IPS-18c (cell line): ENCODE measurements at regions not wholly inside any gene's neighbourhood (a gene's known extent, or its start where the extent isn't known, plus 50 kb on each side); places are given as distances from the start of the nearest gene placed in this dataset.

ENCODE experiments used
- H3K4me3 ChIP-seq: 2 replicates; pipeline ENCODE4 v1.7.0; 2013; ENCODE audit warnings: low read depth, mild to moderate bottlenecking, low read length, moderate library complexity; ENCODE audit not compliant: insufficient read depth
- H3K9me3 ChIP-seq: one replicate; pipeline ENCODE4 v1.6.1; 2013; ENCODE audit warnings: mild to moderate bottlenecking, low read length, moderate library complexity; ENCODE audit not compliant: control insufficient read depth, insufficient read depth

DNA sequence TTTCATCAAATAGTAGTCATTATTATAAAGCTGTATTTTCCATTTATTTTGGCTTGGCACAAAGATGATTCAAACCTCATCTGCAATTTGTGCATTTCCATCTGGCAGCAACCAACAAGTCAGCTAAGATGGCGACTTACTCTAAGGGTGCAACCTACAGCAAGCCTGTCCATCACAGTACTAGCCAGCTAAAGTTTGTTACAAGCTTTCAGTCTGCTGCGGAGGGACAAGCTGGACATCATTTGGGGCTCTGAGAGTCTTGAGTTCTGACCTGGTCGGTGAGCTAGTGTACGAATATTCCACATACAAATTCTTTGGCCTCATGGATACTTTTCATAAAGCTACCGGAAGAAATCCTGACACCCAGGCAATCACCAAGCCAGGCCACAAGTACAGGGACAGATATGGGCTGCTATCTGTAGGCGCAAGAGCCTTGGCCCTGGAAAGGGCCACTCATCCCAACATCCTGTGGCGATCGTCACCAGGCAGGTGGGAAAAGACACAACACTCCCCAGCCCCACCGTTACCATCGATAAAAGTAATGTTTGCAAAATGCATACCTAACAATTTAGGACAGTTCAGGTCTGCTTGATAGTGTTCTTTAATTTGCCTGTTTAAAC, 307.6 kb downstream of the SKIDA1 start:
- H3K4me3 ChIP-seq, result no peak overlapping the region
- H3K9me3 ChIP-seq, result no peaks in the 10 kb centered on the region

DNA sequence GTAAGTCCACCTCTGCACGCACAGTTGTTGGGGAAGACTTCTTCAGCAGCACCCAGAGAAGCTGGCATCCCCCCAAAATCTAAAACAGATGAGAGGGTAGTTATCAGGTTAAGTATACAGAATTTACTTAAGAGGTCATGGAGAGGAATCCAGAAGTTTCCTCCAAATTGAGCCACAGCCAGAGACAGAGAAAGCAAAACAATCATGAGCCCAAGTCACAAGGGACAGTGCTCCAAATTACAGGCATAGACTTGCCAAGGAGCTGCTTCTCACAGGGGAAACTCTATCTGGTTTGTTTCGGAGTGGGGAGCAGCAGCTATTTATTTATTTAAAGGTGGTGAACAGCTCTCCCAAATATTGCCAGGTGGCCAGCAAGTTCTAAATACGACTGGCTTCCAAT, 308.4 kb downstream of the SKIDA1 start:
- Histone ChIP-seq H3K4me3 (no peak overlapping the region), H3K9me3 (no peaks in the 10 kb centered on the region)

DNA sequence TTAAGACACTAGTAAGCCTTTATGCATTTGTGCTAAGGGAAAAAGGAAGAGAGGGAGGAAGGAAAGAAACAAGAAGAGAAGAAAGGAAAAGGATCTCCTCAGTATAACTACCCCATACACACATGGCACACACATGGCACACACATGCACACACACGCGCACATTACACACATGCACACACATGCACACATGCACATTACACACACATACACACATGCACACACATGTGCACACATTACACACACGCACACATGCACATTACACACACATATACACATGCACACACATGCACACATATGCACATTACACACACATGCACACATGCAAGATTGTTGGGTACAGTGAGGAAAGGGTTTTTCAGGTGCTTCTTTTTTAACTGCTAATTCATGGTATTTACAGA, 311.2 kb downstream of the SKIDA1 start:
- Histone ChIP-seq H3K4me3 (no peak overlapping the region), H3K9me3 (no peaks in the 10 kb centered on the region)

DNA sequence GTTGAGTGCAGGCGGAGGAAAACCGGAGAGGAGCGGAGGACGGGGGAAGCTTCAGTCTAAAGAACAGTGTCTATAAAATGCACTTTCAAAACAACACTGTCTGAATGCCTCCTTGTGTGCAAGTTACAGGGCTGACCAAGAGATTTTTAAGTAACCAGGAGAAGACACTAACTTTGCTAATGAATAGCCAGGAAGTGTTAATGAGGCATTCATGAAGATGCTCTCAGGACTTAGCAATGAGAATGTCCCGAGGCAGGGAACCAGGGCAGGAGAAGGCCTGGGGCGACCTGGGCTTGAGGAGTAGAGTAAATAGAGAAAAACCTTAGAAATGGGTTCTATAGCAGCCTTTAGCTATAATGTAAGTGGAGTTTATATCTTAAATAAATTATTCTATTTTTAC, 312.1 kb downstream of the SKIDA1 start:
- Histone ChIP-seq H3K9me3 (no peaks in the 10 kb centered on the region), H3K4me3 (no peak overlapping the region)

DNA sequence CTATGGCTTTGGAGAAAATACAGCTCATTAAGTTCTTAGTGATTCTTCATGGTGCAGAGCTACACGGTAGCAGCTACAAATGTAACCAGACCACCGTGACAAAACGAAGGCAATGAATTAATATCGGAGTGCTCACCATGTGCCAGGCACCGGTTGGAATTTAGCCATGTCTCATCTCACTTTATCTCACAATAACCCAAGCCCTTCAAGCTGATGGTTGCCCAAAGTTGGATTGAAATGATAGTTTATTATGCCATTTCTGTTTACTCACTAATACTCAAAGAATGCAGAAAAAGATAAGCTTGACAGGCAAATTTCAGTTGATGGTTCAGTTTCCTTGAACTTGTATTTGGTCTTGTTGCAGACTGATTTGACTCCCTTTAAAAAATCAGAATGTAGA, 312.6 kb downstream of the SKIDA1 start:
- no peaks in the 10 kb centered on the region for H3K9me3 ChIP-seq

DNA sequence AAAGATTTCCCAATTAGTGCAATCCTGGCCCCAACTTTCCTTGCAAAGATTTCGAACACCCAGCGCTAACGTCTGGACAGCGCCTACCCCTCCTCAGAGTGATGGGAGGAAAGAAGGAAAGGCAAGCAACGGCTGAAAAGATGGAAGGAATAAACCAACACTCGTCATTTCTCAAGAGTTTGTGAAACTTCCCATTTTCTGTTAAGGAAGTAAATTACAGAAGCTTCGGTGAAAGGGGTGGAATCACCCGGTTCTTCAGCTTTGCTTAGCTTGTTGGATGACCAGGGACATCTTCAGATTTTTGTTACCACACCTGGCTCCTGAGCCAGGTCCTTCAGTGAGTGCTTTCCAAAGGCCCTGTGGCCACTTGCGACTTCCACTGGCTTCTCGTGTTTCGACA, 313.1 kb downstream of the SKIDA1 start:
- Histone ChIP-seq H3K9me3 (no peaks in the 10 kb centered on the region), H3K4me3 (no peak overlapping the region)

More for the DNA sequence above, 312.6 kb downstream of the SKIDA1 start:
- no peak overlapping the region for H3K4me3 ChIP-seq

DNA sequence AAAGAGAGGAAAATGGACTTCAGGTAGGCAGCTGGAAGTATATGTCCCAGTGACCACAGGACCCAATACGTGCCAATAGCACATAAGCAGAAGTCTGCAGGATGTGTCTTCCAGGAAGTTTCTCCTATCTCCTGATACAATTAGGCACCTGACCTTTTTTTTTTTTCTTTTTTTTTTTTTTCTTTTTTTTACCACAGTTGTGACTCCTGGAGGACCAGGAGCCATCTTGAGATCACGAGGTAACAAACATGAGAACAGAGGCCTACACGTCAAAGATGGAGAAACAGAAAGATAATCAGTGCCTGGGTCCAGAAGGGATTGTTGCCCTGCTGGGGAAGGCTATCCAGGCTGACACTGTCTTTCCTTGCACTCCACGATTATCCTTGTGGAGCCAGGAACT, 312.4 kb upstream of the NEBL start:
- no peaks in the 10 kb centered on the region for H3K9me3 ChIP-seq
- no peak overlapping the region for H3K4me3 ChIP-seq

DNA sequence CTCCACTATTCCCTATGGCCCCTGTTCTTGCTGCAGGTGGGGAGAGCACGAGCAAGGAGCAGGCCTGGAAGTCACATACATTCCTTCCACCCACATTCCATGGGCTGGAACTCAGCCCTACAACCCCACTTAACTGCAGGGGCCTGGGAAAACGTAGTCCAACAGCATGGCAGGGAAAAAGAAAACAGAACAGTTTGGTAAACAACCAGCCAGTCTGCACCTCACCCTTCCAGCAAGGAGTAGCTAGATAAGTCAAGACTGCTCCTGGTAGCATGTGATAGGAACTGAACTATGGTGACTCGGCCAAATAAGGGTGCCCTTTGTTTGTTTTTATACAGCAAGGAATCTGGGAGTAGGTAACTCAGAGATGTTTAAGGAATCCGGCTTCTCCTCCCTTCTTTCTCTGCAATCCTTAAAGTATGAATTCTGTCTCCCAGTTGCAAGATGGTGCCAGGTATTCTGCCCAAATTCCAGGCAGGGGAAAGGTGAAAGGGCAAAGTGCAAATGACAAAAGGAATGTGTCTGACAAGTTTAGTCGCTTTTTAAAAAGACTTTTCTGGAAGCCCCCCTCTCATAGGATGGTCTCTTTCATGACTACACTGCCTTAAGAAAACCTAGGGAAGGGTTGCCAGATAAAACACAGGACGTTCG, 311.7 kb upstream of the NEBL start:
- Histone ChIP-seq H3K4me3 (no peak overlapping the region), H3K9me3 (no peaks in the 10 kb centered on the region)

DNA sequence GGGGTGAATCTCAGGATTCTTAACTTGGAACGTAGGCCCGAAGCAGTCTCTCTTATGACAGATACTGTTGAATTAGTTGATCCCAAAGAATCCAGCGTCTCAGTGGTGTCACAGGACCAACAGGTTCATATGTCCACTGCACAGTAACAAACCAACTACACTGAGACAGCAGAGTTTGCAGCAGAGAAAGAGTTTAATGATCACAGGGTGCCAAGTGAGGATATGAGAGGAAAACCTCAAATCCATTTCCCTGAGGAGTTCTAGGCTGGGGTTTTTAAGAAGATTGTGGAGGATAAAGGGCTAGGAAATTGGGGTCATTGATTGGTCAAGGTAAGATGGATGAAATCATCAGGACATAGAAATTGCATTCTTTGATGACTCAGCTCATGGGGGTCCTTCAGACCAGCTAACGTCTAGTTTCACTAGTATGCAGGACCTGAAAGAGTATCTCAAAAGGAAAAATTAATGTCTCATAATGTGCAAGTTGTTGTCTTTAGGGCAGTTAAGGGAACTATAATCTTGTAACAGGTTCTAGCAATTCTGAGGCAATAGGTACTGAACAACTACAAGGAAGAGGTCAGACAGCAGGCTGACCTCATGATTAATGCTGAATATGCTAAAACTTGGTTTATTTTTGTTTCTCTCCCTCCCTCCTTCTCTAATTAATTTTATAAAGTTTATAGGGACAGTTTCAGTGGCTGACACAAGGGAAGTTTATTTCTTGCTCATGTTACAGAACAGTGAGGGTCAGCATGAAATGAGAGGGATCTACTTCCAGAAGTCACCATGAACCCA, 310.9 kb upstream of the NEBL start:
- H3K4me3 ChIP-seq, result no peak overlapping the region
- no peaks in the 10 kb centered on the region for H3K9me3 ChIP-seq

DNA sequence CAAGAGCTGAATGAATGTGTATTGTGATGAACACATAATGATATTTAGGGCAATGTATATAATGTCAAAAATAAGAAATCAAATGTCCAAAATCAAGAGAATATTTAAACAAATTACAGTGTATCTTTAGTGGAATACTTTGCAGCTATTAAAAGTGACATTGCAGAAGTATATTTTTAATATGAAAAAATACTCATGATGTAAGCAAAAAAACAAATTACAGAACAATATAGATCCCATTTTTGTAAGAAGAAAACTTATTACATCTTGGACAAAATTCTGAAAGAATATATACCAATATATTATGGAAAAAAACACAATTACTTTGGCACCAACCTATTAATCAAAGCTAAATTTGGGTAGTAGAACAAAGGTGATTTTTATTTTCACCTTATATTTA, 308.2 kb upstream of the NEBL start:
- Histone ChIP-seq H3K4me3 (no peak overlapping the region), H3K9me3 (no peaks in the 10 kb centered on the region)

DNA sequence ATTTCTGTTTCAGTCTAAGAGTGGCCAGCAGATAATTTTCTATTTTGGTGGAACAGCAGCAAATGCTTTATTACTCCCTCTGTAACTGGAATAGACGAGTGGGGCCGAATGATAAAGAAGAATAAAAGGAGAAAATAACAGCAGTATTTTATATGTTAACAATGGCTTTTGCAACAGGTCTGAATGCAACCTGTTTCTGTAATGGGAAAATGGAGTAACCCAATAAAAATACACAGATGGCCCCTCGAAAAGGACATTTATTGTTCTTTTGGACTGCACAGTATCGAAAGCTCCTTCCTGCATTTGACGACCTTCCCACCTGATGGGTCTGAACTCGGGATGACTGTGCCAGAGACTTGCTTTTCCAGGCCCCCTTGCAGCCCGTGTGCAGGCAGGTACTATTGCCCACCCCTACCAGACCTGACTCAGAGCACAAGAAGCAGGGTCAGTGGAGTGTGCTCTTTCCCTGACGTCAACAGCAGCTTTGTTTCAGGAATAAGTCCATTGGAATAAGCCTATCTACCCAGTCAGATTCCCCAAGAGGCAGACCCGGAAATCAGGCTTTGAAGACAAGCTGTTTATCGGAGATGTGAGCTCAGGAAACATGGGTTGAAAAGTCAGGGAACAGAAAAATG, 306.5 kb upstream of the NEBL start:
- no peak overlapping the region for H3K4me3 ChIP-seq
- H3K9me3 ChIP-seq, result no peaks in the 10 kb centered on the region

DNA sequence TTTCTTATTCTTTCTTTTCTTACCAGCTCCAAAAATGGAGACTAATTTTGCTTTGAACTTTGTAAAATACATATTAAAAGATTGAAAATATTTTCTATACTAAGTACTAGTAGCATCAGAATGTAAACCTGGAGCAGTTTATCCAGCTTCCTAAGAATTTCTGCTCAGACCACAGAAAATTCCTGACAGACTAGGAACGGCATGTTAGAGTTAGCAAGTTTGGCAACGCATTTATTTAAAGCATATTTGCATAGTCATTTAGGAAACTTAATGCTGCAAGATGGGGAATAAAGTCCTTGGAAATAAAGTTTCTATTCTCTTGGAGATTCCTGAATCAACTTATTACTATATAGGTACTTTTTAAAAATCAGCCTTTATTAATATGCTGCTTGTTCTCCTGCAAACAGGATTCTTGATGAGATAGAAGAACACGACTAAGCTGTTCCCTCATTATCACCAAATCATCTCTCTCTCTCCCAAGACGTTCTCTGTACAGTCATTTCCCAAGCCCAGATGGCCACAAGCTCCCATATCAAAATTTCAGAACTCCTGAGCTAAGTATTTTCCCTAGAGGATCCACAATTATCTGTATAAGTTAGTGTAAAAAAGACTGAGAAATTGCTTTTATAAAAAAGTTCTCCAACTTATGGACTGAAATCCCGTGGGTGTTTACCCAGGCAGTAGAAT, 305.8 kb upstream of the NEBL start:
- Histone ChIP-seq H3K4me3 (no peak overlapping the region), H3K9me3 (no peaks in the 10 kb centered on the region)

DNA sequence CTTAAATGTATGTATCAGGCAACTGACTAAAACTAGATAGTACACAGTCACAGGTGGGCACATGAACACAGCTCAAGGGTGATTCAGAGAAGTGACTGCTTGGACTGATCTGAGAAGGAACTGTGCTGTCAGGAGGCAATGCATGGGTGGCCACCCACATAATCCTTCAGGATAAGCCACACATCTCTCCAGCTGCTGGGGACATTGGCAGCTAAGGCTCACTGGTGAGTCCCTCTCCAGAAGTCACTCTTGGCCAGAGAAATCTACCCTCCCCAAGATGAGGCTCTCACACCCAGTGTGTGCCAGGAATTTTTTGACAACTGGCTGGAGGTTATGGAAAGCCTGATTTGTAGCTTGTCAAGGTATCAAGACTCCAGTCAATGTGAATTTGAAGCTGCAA, 302.4 kb upstream of the NEBL start:
- H3K4me3 ChIP-seq, result no peak overlapping the region
- no peaks in the 10 kb centered on the region for H3K9me3 ChIP-seq

DNA sequence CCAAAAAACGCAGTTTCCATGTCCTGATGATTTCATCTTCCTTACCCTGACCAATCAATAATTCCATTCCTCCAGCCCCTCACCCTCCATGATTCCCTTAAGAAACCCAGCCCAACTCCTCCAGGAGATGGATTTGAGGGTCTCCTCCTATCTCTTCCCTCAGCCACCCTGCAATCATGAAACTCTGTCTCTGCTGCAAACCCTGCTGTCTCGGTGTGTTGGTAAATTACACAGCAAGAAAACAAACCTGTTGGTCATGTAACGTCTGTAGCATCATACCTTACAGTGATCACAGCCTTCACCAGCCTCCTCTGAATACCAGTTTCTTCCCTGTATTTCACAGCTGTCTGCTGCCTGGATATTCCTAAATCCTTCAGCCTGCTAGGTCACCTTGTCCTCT, 300.7 kb upstream of the NEBL start:
- Histone ChIP-seq H3K9me3 (no peaks in the 10 kb centered on the region), H3K4me3 (no peak overlapping the region)

DNA sequence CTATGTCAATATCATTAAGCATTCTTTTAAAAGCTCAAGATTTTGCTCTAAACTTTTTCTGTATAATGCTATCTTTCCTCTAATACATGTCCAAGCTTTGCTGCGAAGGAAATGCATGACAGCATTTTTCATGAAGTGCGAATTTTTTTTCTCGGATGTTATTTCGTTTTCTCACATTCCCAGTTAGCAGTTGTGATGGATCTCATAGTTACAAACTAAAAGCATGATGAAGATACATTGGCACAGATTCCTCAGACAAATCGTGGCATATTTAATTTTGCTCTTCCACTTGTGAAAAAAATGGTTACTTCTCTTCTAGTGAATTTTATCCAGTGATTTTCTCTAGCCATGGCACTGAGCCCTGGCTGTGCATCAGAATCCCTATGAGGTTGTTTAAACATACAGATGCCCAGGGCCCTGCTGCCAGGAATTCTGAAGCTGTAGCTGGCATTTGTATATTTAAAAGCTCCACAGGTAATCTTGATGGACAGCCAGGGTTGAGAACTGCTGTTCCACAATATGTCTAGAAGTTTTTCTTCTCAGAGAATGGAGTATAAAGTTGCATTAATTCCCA, 299.8 kb upstream of the NEBL start:
- H3K9me3 ChIP-seq, result no peaks in the 10 kb centered on the region

DNA sequence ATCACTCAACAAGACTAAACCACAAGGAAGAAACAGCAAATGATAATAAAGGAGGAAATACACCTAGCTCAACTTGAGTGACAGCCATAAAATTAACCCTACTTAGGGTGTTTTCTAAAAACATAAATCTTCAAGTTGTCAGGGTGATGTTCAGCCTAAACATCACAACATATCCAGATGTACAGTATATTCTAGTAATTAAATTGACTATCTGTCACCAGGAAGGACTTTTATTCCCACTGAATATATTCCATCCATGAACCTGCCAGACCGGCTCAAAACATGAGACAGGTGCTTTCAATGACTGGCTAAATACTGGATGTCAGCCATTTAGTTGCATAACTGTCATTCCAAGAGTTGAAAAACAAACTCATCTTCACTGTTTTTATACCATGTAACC, 298.1 kb upstream of the NEBL start:
- Histone ChIP-seq H3K9me3 (no peaks in the 10 kb centered on the region), H3K4me3 (no peak overlapping the region)

More for the DNA sequence above, 299.8 kb upstream of the NEBL start:
- no peak overlapping the region for H3K4me3 ChIP-seq

DNA sequence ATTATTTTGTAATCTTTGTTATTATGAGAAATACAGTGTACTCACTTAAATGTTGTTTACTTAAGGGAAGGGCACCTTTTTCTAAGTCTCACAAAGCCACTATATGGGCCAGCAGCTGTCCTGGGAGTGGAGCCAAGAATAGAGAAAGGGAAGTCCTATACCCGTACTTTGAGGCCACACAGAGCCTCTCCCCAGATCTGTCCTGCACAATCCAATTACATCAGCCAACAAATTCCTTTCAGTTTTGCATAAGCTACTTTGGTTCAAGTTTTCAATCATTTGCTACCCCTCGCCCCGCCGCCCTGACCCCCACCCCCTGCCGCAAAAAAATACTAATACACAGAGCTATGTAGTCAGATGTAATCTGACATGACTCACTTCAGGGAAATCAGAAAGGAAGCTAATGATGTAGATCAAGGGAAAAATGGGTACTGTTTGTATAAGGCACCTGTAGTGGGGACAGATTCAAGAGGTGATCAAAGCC, 297.4 kb upstream of the NEBL start:
- H3K9me3 ChIP-seq, result no peaks in the 10 kb centered on the region
- H3K4me3 ChIP-seq, result no peak overlapping the region
